Left lobe of liver (tissue), 2 donors: ENCODE measurements at regions not wholly inside any gene's neighbourhood (a gene's known extent, or its start where the extent isn't known, plus 50 kb on each side); places are given as distances from the start of the nearest gene placed in this dataset.
"Not testable (repeated sequence)": the region's sequence is repeated elsewhere in the genome, so short reads cannot be mapped to it uniquely, and the experiment has no call there.

Experiments used
- ATAC-seq: fragments of 200-7000 bp; cut with Tn5 transposase; one replicate; pipeline ENCODE4 v1.9.1; 2020; ENCODE audit warnings: mild to moderate bottlenecking, moderate library complexity
- DNase-seq: peaks from one replicate; pipeline ENCODE4 v3.0.0-alpha.2; 2020; ENCODE audit warnings: low spot score
- donor health status: DM: no; HTN: no; CAD: no; lungs with moderate emphysema.
- donor health status: DM: no; HTN: yes; CAD: no.

- not testable (repeated sequence) for DNase-seq, ATAC-seq
Measured at GRCh38 chr13:18248533-18249240, 932.9 kb downstream of the TUBA3C start.

GRCh38 chr13:18240086-18240485 is 941.5 kb downstream of the TUBA3C start:
- DNase-seq, ATAC-seq: not testable (repeated sequence)

- DNase-seq, ATAC-seq: not testable (repeated sequence)
Measured at GRCh38 chr13:18238586-18238985, 943.0 kb downstream of the TUBA3C start.

- DNase-seq, result no peak
- ATAC-seq, result no peak
Measured at GRCh38 chr13:18236528-18236815, 945.2 kb downstream of the TUBA3C start.

GRCh38 chr13:18235756-18236527 is 945.7 kb downstream of the TUBA3C start:
- ATAC-seq (no peak), DNase-seq (no peak)

- DNase-seq (no peak), ATAC-seq (no peak)
Measured at GRCh38 chr13:18235172-18235571, 946.5 kb downstream of the TUBA3C start.

- ATAC-seq, DNase-seq: not testable (repeated sequence)
Measured at GRCh38 chr13:18234451-18234850, 947.2 kb downstream of the TUBA3C start.

GRCh38 chr13:18233783-18234299 is 947.8 kb downstream of the TUBA3C start:
- ATAC-seq, result no peak
- no peak for DNase-seq

- no peak for DNase-seq
- no peak for ATAC-seq
Measured at GRCh38 chr13:18232994-18233782, 948.4 kb downstream of the TUBA3C start.

- DNase-seq (no peak), ATAC-seq (no peak)
Measured at GRCh38 chr13:18232298-18232993, 949.2 kb downstream of the TUBA3C start.

- ATAC-seq, DNase-seq: not testable (repeated sequence)
Measured at GRCh38 chr13:18224411-18224810, 957.2 kb downstream of the TUBA3C start.

GRCh38 chr13:18214689-18215088 is 966.9 kb downstream of the TUBA3C start:
- ATAC-seq, result peak; percentile 53
- DNase-seq, result not testable (repeated sequence)

GRCh38 chr13:18213511-18213910 is 968.1 kb downstream of the TUBA3C start:
- DNase-seq, ATAC-seq: not testable (repeated sequence)

GRCh38 chr13:18212873-18213272 is 968.8 kb downstream of the TUBA3C start:
- DNase-seq (peak; percentile 61), ATAC-seq (peak; percentile 68)

- ATAC-seq, result peak; percentile 83
- DNase-seq, result peak; percentile 65
Measured at GRCh38 chr13:18211752-18212560, 969.7 kb downstream of the TUBA3C start.

GRCh38 chr13:18204614-18205178 is 976.9 kb downstream of the TUBA3C start:
- ATAC-seq, result peak; percentile 22
- DNase-seq, result not testable (repeated sequence)

GRCh38 chr13:18195365-18195678 is 986.3 kb downstream of the TUBA3C start:
- DNase-seq, result not testable (repeated sequence)
- peak; percentile 24 for ATAC-seq

- not testable (repeated sequence) for DNase-seq
- ATAC-seq, result peak; percentile 33
Measured at GRCh38 chr13:18194631-18195364, 986.8 kb downstream of the TUBA3C start.

- ATAC-seq, result peak; percentile 23
- not testable (repeated sequence) for DNase-seq
Measured at GRCh38 chr13:18194104-18194503, 987.5 kb downstream of the TUBA3C start.
